Globus pallidus (tissue), 1 donor: ENCODE measurements at regions not wholly inside any gene's neighbourhood (a gene's known extent, or its start where the extent isn't known, plus 50 kb on each side); places are given as distances from the start of the nearest gene placed in this dataset.
"Not testable (repeated sequence)": the region's sequence is repeated elsewhere in the genome, so short reads cannot be mapped to it uniquely, and the experiment has no call there.

Experiments used
- DNase-seq: peaks from one replicate; pipeline ENCODE4 v3.0.0-alpha.2; 2015; ENCODE audit warnings: low spot score

DNA sequence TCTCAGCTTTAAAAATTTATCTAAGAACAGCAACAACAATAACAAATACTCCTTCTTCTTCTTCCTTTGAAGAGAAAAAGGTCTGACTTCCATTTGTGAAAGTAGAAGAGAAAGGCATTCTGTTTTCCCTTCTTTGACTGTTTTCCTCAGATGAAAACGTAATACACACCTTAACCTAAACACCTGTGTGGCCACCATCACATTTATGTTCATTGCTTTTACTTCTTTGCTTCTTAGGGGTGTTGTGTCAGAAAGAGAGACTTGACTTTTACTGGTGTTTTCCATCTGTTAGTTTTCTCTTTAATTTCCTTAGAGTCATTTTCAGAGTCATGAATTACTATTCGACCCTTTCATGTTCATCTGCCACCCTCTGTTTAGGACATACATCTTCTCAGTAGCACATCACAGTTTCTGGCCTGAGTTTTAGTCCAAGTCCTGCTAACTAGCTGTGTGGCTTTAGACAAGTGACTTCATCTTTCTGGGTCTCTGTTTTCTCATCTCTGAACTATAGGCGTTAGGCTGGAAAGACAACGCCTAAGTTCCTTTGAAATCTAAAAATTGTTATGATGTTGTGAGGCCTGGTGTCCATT is 283.8 kb downstream of the GATA3 start:
- DNase-seq: no peak

DNA sequence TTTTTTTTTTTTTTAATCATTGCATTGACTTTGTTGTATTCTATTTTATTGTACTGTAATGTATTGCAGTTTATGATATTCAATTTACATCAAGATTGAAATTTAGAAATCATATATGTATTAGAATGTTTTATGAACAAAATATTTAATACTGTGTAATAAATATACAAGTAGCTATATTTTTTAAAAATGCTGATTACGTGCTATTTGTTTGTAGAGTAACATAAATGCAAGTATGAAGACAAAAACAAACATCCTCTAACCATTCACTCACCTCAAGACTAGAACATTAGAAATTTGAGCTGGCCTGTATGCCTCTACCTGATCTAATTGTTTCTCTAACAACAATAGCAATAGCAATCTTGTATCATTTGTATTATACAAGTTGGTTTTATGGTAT is 290.3 kb downstream of the GATA3 start:
- no peak for DNase-seq

DNA sequence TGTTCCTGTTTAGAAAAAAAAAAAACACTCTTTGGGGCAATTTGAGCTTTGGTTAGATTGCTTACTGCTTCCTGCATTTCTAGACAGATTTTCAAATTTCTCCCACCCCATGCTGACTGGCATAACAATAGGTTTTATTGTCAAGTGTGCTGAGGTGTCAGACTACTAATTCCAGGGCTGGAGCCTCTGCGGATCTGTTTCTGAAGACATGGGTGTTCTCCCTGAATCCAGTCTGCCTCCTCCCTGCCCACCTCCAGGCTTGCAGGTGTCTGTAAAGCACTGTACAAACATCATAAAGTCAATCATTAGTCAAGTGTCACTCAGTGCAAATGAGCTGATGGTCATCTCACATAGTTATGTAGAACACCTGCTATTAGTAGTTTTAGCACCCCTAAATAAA is 292.4 kb downstream of the GATA3 start:
- DNase-seq: no peak

DNA sequence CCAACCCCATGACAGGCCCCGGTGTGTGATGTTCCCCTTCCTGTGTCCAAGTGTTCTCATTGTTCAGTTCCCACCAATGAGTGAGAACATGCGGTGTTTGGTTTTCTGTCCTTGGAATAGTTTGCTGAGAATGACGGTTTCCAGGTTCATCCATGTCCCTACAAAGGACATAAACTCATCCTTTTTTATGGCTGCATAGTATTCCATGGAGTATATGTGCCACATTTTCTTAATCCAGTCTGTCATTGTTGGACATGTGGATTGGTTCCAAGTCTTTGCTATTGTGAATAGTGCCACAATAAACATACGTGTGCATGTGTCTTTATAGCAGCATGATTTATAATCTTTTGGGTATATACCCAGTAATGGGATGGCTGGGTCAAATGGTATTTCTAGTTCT is 293.1 kb downstream of the GATA3 start:
- not testable (repeated sequence) for DNase-seq

DNA sequence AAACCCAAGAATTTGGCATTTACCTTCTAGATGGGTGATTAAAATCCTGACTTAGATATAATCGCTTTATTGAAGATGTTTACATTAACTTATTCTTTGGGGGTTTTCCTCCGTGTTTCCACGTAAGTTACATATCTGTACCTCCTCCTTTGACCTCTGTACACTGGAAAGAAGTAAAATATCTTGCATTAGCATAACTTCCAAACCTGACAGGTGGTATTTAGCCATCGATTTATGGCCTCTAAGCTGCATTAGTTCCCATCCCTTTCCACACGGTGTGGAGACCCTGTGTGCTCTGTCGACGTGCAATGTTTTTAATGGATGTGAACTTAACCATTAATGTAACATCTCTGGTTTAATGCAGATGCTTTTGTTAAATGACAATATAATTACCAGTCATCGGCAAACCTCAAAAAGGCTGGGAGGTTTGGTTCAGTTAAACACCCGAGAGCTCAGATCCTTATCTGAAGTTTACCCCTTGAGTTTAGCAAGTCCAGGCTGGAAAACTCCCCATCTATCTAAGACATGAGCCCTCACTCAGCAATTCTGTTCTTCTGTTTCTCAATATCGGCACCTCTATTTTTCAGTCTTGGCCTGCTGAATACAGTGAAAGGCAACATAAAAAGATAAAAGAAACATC is 295.2 kb downstream of the GATA3 start:
- DNase-seq: no peak

DNA sequence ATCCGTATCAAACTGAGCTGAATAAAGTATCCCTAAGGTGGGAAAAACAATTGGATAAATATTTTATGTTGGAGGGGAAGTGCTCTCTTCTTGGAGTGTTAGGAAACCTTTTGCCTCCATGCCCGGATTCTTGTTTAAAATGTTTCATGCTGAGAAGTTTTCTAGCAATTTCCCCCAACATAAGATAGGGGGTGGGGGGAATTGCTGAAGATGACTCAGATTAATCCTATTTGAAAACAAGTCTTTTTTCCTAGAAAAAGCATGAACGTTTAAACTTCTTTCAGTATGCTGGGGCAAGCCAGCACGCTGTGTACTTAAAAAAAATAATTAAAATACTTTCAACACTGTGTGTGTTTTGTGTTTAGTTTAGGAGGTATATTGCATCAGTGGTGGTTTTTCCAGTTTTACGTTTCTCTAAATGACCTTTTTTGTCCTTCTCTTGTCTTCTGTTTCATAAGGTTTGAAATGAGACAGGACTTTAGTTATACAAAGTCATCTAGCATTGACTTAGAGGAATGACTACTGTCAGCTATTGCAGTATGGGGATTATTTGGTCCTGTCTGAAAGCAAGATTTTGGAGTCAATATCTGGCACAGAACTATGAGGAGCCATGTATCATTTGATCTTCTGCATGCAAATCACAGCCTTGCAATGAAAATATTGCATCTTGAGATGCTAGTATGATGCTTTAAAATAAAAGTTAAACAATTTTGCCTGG is 295.9 kb downstream of the GATA3 start:
- DNase-seq: no peak

DNA sequence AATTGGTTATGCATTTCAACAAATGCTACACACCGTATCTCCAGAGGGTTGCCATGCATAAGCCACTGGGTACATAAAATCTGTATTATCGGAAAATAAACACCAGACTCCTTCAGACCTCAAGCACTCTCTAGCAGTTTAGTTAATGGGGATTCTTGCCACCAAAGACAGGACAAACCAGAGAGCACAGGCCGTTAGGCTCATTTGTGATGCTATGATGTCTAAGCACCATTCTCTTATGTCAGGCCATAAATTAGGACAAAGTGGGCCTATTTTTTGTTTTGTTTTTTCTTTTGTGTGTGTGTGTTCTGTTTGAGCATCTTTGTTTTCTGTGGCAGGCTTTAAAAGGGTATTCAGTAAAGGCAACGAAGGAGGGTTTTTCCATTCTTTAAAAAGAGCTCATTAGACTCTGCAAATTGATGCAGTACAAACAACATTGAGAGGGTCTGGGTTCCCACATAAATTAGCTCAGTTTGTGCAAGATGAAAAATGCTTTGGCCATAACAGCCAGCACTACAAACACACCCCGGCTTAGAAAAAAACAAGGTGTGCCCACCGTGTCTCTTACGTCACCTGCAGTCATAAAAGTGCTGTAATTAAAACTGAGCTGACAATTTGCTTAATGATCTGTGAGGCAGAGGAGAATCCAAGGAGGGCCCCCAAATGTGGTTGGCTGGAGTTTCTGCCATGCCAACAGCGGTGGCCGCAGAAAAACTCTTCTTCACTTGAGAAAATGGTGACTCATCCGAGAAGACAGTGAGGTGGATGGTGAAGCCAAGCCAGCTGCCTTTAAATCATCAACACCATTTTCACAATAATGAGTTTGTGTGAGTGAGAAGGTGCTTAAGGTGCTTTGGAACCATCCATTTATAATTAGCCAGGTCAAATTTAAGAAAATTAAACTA is 297.9 kb downstream of the GATA3 start:
- no peak for DNase-seq

DNA sequence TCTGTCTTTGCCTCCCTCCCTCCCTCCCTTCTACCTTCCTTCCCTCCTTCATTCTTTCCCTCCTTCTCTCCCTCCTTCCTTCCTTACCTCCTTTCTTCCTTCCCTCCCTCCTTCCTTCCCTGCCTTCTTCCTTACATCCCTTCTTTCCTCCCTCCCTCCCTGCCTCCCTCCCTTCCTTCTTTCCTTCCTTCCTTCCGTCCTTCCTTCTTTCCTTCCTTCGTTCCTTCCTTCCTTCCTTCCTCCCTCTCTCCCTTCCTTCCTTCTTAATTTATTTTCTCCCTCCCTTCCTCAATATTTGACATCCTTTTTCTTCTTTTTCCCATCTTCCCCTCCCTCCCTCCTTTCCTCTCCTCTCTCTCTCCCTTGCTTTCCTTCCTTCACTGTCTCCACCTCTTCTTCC is 301.8 kb downstream of the GATA3 start:
- DNase-seq: no peak

DNA sequence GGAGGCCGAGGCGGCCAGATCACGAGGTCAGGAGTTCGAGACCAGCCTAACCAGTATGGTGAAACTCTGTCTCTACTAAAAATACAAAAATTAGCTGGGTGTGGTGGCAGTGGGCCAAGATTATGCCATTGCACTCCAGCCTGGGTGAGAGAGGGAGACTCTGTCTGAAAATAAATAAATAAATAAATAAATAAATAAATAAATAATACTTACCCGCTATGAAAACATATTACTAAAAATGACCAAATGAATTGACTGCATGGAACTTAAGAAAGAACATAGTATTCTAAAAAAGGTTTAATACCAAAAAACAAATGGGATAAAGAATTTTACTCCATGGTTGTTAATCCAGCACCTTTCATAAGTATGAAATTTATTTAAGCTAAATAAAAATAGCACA is 305.0 kb downstream of the GATA3 start:
- no peak for DNase-seq

DNA sequence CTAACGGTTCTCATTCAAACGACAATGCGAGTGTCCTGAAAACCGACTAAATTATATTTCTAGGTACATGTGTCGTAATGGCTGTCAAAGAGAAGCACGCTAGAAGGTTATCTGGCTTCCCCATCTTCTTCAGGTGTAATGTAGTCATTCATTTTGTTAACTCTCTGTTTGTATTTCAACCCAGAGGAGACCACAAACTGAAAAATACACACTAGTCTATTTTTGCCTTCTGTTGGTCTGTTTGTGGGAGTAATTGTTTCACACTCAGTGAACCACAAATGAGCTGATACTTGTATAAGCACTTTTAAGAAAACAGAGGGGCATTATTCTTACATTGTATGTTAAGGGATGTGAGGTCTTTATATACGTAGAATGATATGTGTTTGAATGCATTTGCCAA is 305.9 kb downstream of the GATA3 start:
- DNase-seq: no peak

DNA sequence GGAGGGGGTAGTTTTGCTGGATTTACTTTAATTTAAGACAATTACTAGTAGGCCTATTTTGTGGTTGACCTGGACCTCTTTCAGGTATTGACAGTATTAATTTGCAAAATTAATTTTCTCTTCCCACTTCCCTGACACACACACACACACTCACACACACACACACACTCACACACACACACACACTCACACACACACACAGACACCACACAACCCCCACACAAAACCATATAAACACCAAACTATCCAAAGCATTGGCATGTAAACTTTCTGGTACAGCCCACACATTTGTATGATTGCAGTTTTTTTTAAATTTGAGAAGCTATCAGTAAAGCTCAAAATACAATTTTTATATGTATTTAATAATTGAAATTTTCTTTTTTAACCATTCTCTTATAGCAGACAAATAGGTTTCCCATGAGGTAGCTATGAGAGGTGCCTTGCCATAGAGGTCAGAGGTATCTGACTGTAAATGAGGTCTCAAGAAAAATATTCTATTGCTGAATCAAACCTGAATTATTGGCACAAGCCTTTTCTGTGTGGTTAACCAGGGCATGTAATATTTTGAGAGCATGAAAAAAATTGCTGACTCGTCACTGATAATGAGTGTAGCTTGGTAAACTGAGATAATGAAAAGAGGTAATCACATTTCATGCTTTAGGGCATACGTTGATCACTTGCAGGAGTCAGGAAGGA is 306.5 kb downstream of the GATA3 start:
- no peak for DNase-seq

DNA sequence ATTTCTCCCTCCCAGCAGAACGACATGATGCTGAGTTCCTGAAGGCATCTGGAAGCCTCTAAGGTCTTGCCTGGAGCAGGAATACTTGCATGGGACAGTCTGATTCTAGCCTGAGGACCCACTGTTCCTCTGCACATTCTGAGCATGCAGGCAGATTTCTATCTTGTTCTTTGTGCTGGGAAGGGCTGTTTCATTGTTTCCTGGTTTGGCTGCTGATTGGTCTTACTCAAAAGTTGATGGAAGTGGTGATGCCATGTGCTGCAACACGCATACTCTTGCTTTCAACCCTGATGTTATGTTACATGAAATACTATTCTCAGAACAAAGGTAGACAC is 307.0 kb downstream of the GATA3 start:
- no peak for DNase-seq

DNA sequence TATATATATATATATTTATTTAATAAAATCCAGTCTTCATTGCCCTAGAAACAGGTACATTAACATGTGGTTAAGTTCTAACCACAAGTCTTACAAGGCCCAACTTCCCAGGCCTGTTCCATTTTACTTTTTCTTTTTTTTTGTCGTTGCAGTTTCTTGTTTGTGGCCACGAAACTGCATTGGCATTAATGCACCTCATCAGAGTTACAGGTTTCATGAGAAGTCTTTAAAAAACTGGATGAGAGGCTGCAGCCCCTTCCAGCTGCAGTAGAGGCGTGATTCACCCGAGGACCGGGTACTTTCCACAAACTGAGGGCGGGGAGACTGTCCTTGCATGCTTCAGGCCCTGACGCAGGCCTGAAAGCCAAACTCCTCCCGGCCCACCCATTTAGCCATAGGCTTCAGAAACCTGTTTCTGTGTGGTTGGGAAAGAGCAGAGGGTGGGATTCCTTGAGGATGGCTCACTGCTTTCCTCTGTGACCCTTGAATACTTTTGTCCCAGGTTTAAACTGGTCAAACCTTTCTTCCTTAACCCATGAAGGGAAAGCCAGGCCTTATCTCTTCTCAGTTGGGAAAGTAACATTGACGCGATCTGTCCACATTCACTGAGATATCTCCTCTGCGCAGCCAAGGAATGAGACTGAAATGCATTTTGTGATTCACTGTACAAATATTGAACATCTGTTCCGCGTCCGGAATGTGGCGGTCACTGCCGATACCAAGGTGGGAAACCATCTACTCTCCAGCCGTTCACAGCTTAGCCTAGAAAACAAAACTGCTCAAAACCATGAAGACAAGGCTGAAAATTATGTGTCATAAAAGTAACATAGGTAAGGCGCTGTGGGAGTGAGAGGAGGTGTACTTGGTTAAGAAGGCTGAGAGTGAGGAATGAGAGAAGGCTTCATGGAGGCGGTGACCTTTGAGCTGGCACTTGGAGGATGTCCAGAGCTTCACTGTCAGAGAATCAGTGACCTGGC is 311.7 kb downstream of the GATA3 start:
- DNase-seq: no peak

DNA sequence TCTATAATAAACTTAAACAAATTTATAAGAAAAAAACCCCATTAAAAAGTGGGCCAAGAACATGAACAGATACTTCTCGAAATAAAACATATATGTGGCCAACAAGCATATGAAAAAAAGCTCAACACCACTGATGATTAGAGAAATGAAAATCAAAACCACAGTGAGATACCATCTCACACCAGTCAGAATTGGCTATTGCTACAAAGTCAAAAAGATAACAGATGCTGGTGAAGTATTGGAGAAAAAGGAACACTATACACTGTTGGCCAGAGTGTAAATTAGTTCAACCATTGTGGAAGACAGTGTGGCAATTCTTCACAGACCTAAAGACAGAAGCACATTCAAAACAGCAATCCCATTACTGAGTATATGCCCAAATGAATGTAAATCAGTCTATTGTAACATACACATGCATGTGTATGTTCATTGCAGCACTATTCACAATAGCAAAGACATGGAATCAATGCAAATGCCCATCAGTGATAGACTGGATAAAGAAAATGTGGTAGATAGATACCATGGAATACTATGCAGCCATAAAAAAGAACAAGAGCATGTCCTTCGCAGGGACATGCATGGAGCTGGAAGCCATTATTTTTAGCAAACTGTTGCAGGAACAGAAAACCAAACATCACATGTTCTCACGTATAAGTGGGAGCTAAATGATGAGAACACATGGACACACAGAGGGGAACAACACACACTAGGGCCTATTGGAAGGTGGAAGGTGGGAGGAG is 313.4 kb downstream of the GATA3 start:
- DNase-seq: not testable (repeated sequence)

DNA sequence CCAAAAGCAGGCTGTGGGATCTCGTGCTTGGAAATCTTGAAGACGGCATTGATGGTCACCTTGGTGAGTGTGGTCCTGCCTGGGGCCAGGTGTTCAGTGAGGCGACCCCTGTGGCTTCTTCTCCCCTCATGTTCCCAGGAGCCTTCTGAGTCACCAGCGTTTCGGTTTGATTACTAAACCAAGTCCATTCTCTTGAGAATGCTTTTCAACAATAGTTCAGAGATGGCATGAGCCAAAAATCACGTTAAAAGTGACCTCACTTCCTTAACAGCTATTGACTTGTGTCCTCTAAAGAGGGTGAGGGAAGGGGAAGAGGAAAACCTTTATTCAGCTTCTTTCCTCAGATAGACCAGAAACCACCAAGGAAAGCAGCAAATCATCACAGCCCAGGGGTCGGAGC is 315.2 kb downstream of the GATA3 start:
- DNase-seq: no peak

DNA sequence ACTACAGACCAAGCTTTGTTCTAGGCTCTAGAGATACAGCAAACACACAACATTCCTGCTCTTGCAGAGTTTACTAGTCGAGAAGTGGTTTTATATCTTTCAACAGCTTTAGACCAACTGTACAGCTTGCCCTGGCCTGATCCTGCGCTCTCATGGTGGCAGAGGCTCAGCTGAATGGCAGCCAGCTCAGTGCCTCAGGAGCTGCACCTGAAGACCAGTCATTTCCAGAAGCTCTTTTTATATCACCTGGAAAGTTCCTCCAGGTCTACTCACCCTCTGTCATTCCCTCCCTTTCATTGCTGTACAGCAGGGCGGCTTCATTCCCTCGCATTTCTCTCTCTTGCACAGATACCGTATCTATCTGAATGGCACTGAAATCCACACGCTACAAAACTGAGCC is 319.8 kb downstream of the GATA3 start:
- no peak for DNase-seq

DNA sequence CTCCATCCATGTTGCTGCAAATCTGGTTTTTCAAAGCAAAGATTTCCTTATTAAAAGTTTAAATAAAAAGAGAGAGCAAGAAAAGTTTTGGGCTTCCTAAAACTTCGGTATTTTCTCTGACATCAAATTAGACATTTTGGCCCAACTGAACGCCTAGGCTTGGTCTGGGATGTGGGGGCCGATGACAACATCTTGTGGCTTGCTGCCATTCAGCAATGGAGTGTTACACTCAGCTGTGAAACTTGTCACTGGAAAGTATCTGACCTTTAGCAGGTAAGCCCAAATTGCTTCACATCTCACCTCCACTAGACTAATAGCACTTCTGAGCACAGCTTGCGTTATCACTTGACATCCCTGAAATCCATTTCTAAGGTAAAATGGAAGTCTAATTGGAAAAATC is 320.6 kb downstream of the GATA3 start:
- no peak for DNase-seq

DNA sequence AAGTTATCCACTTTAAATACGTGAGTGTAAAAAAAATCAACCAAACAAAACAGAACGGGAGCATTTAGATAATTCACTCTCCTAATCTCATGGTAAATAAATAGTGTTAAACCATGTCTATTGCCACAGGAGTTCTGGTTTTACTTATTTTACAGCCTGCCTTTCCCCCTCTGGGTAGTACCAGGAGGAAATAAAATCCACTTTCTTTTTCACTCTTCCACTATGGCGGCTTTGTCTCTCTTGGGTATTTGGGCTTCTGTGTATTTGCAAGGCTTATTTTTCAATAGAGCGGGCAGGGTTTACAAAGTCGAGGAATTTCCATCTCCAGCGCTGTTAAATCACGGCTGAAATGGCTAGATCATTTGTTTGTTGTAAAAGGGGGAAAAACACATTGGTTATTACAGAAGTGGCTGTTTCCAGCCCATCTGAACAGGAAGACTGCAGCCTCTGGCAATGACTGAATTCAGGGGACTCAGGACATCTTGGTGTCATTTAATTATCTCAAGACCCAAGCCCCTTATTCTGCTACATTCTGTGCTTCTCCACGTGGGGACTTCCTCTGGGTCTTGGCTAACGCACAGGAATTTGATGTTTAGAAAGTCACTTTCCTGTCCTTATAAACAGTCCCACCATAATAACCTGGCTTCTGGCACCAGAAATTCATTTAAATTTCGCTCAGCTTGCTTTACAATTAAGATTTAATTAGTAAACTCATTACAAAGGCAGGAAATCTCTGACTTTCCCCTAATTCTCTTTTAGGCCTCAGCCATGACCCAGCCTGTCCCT is 323.9 kb downstream of the GATA3 start:
- DNase-seq: no peak
